DND-41 (cell line): ENCODE measurements at regions not wholly inside any gene's neighbourhood (a gene's known extent, or its start where the extent isn't known, plus 50 kb on each side); places are given as distances from the start of the nearest gene placed in this dataset.

ENCODE experiments used
- CTCF ChIP-seq: IDR thresholded peaks from 2 replicates; pipeline ENCODE4 v1.5.1; 2012; ENCODE audit warnings: borderline replicate concordance, low read length, moderate library complexity, mild to moderate bottlenecking; ENCODE audit not compliant: poor library complexity, severe bottlenecking; ENCODE audit errors: extremely low read depth
- EZH2 ChIP-seq: IDR thresholded peaks from 3 replicates; pipeline ENCODE4 v1.6.1; 2012; ENCODE audit warnings: borderline replicate concordance, low read depth, mild to moderate bottlenecking, moderate library complexity, low read length, inconsistent platforms; ENCODE audit not compliant: severe bottlenecking

DNA sequence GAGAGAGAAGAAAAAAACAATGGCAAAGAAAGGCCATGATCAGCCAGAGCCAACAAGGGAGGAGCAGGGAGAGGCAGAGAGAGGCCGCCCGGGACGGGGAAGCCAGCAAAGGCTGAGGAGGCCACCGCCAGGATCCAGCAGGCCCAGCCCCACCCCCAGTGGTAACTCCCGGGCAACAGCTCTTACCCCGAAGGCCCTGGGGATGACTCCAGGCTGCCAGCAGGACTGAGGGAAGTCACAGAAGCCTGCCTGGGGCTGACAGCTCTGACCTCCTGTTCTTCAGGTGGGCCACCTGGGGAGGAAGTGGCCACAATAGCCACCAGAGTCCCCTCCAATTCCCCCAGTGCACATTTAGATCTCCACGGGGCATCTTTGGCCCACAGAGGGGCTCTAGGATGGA, 184.3 kb upstream of the LINGO1 start:
- TF ChIP-seq CTCF (no peak), EZH2 (no peak)
